Hepatocyte (in vitro differentiated cells): ENCODE measurements at regions not wholly inside any gene's neighbourhood (a gene's known extent, or its start where the extent isn't known, plus 50 kb on each side); places are given as distances from the start of the nearest gene placed in this dataset.

Source experiments
- DNase-seq: peaks from one replicate; pipeline ENCODE4 v3.0.0-alpha.2; 2016; ENCODE audit warnings: low spot score
- H2AFZ ChIP-seq: fragments of 200-600 bp; sonication (generic); 2 replicates; pipeline ENCODE4 v1.6.0; 2016; ENCODE audit warnings: antibody characterized with exemption, mild to moderate bottlenecking
- H3K27ac ChIP-seq: fragments of 200-600 bp; sonication (generic); 2 replicates; pipeline ENCODE4 v1.5.1; 2016; ENCODE audit warnings: mild to moderate bottlenecking
- H3K27me3 ChIP-seq: fragments of 200-600 bp; sonication (generic); 2 replicates; pipeline ENCODE4 v1.6.1; 2016
- H3K36me3 ChIP-seq: fragments of 200-600 bp; sonication (generic); replicated peaks from 2 replicates; pipeline ENCODE4 v1.5.1; 2016; ENCODE audit warnings: low read depth; ENCODE audit not compliant: insufficient read depth
- H3K4me1 ChIP-seq: fragments of 200-600 bp; sonication (generic); 2 replicates; pipeline ENCODE4 v1.5.1; 2016; ENCODE audit warnings: mild to moderate bottlenecking, moderate library complexity; ENCODE audit not compliant: insufficient read depth
- H3K4me2 ChIP-seq: fragments of 200-600 bp; sonication (generic); 2 replicates; pipeline ENCODE4 v1.6.0; 2016
- H3K4me3 ChIP-seq: fragments of 200-600 bp; sonication (generic); 2 replicates; pipeline ENCODE4 v1.5.1; 2016; ENCODE audit warnings: mild to moderate bottlenecking
- H3K79me2 ChIP-seq: fragments of 200-600 bp; sonication (generic); 2 replicates; pipeline ENCODE4 v1.6.0; 2017; ENCODE audit warnings: mild to moderate bottlenecking
- H3K9me2 ChIP-seq: fragments of 200-600 bp; sonication (generic); replicated peaks from 2 replicates; pipeline ENCODE4 v1.6.0; 2017; ENCODE audit warnings: mild to moderate bottlenecking; ENCODE audit not compliant: insufficient read depth
- H3K9me3 ChIP-seq: fragments of 200-600 bp; sonication (generic); 2 replicates; pipeline ENCODE4 v1.5.1; 2016; ENCODE audit warnings: low read depth, mild to moderate bottlenecking
- H4K20me1 ChIP-seq: fragments of 200-600 bp; sonication (generic); 2 replicates; pipeline ENCODE4 v1.6.0; 2016; ENCODE audit warnings: mild to moderate bottlenecking; ENCODE audit not compliant: insufficient read depth, poor library complexity, severe bottlenecking
- CTCF ChIP-seq: fragments of 200-600 bp; sonication (generic); IDR thresholded peaks from 2 replicates; pipeline ENCODE4 v1.5.1; 2016; ENCODE audit warnings: antibody characterized with exemption, mild to moderate bottlenecking; ENCODE audit not compliant: poor library complexity
- EZH2 ChIP-seq: fragments of 200-600 bp; sonication (generic); IDR thresholded peaks from 2 replicates; pipeline ENCODE4 v1.6.1; 2016; ENCODE audit warnings: antibody characterized with exemption, mild to moderate bottlenecking, borderline replicate concordance
- EZH2phosphoT487 ChIP-seq: fragments of 200-600 bp; sonication (generic); IDR thresholded peaks from one replicate; pipeline ENCODE4 v1.6.1; 2018; ENCODE audit warnings: antibody characterized with exemption, mild to moderate bottlenecking, low read depth, moderate library complexity; ENCODE audit not compliant: unreplicated experiment, severe bottlenecking
- WGBS: methylation state at CpG from one replicate; pipeline ENCODE4 v1.1.6; 2016; ENCODE audit warnings: low lambda C conversion rate; ENCODE audit errors: missing lambda C conversion rate; 5-methylcytosine and 5-hydroxymethylcytosine counted together

GRCh38 chr5:175388531-175388930, 55.5 kb downstream of the DRD1 start:
- no peak overlapping the region for H3K4me3 ChIP-seq
- no peak for TF ChIP-seq EZH2
- TF ChIP-seq EZH2phosphoT487: no peak
- no peak for TF ChIP-seq CTCF
- H4K20me1 ChIP-seq: no peaks in the 10 kb centered on the region
- 86% methylated on average over 5 of the region's 5 CpGs for WGBS
- no peaks in the 10 kb centered on the region for H3K4me1 ChIP-seq
- no peaks in the 10 kb centered on the region for H3K27me3 ChIP-seq
- no peaks in the 10 kb centered on the region for H3K9me2 ChIP-seq
- no peaks in the 10 kb centered on the region for H3K36me3 ChIP-seq
- H3K9me3 ChIP-seq: no peaks in the 10 kb centered on the region
- H2AFZ ChIP-seq: no peak overlapping the region
- H3K79me2 ChIP-seq: no peaks in the 10 kb centered on the region
- no peak overlapping the region for H3K4me2 ChIP-seq
- no peak for DNase-seq
- H3K27ac ChIP-seq: no peak overlapping the region

- no peak overlapping the region for H2AFZ ChIP-seq
- 70% methylated on average over 2 of the region's 2 CpGs for WGBS
- no peaks in the 10 kb centered on the region for H3K36me3 ChIP-seq
- no peaks in the 10 kb centered on the region for H3K79me2 ChIP-seq
- no peaks in the 10 kb centered on the region for H3K4me1 ChIP-seq
- no peaks in the 10 kb centered on the region for H4K20me1 ChIP-seq
- no peak for DNase-seq
- no peaks in the 10 kb centered on the region for H3K9me2 ChIP-seq
- H3K4me3 ChIP-seq: no peak overlapping the region
- H3K4me2 ChIP-seq: no peak overlapping the region
- H3K9me3 ChIP-seq: no peaks in the 10 kb centered on the region
- TF ChIP-seq EZH2phosphoT487 (no peak), EZH2 (no peak), CTCF (no peak)
- no peaks in the 10 kb centered on the region for H3K27me3 ChIP-seq
- H3K27ac ChIP-seq: no peak overlapping the region
Measured at GRCh38 chr5:175387144-175387543, 56.8 kb downstream of the DRD1 start.

- no peak for DNase-seq
- no peak for TF ChIP-seq CTCF
- no peak for TF ChIP-seq EZH2
- no peak for TF ChIP-seq EZH2phosphoT487
- no peaks in the 10 kb centered on the region for H3K27me3 ChIP-seq
- no peak overlapping the region for H3K4me2 ChIP-seq
- no peaks in the 10 kb centered on the region for H3K9me3 ChIP-seq
- no peak overlapping the region for H3K4me3 ChIP-seq
- H3K4me1 ChIP-seq: no peaks in the 10 kb centered on the region
- no peak overlapping the region for H3K27ac ChIP-seq
- 87% methylated on average over 2 of the region's 2 CpGs for WGBS
- no peaks in the 10 kb centered on the region for H4K20me1 ChIP-seq
- no peaks in the 10 kb centered on the region for H3K79me2 ChIP-seq
- no peaks in the 10 kb centered on the region for H3K9me2 ChIP-seq
- H2AFZ ChIP-seq: no peak overlapping the region
- H3K36me3 ChIP-seq: no peaks in the 10 kb centered on the region
Measured at GRCh38 chr5:175386526-175386925, 57.5 kb downstream of the DRD1 start.
